CD4-positive, CD25-positive, alpha-beta regulatory T cell (primary cell): ENCODE measurements at regions not wholly inside any gene's neighbourhood (a gene's known extent, or its start where the extent isn't known, plus 50 kb on each side); places are given as distances from the start of the nearest gene placed in this dataset.

Experiments used
- ATAC-seq, 2 donors: fragments of 150-1000 bp; cut with Tn5 transposase; one replicate each; pipeline ENCODE4 v1.10.0; 2021; ENCODE audit warnings: low read depth in 2 of 2, moderate number of reproducible peaks in 2 of 2, moderate library complexity in 1 of 2
- DNase-seq, 3 donors: peaks; one replicate each; pipeline versions ENCODE4 v3.0.0 to v3.0.0-alpha.2; 2012 to 2022; ENCODE audit warnings: mixed read lengths in 1 of 3
- H3K27ac ChIP-seq: one replicate; pipeline ENCODE4 v1.7.0; 2013; ENCODE audit warnings: mild to moderate bottlenecking, low read length; ENCODE audit not compliant: insufficient read depth, poor library complexity, severe bottlenecking
- H3K27me3 ChIP-seq: one replicate; pipeline ENCODE4 v1.7.0; 2013; ENCODE audit warnings: low read length; ENCODE audit not compliant: control insufficient read depth, insufficient read depth
- H3K36me3 ChIP-seq: one replicate; pipeline ENCODE4 v1.7.0; 2013; ENCODE audit warnings: mild to moderate bottlenecking, low read length, moderate library complexity; ENCODE audit not compliant: control insufficient read depth, insufficient read depth
- H3K4me1 ChIP-seq: 2 replicates; pipeline ENCODE4 v1.7.0; 2013; ENCODE audit warnings: mild to moderate bottlenecking, low read length; ENCODE audit not compliant: insufficient read depth, control insufficient read depth, poor library complexity, severe bottlenecking
- H3K4me3 ChIP-seq: one replicate; pipeline ENCODE4 v1.7.0; 2013; ENCODE audit warnings: low read depth, mild to moderate bottlenecking, low read length, moderate library complexity
- H3K9me3 ChIP-seq, 2 experiments: 1 replicate in 1 of 2; 2 replicates in 1 of 2; pipeline ENCODE4 v1.7.0; 2013; ENCODE audit warnings: low read length in 2 of 2, mild to moderate bottlenecking in 1 of 2, moderate library complexity in 1 of 2; ENCODE audit not compliant: control insufficient read depth in 2 of 2
- H3K27ac Mint-ChIP-seq, 3 donors: one replicate each; pipeline ENCODE4 v1.8.0; 2020 to 2022; ENCODE audit warnings: mild to moderate bottlenecking in 3 of 3, mixed read lengths in 3 of 3, moderate library complexity in 2 of 3
- H3K27me3 Mint-ChIP-seq: one replicate; pipeline ENCODE4 v1.8.0; 2022; ENCODE audit warnings: mild to moderate bottlenecking, mixed read lengths
- H3K36me3 Mint-ChIP-seq: one replicate; pipeline ENCODE4 v1.8.0; 2020; ENCODE audit warnings: mixed read lengths
- H3K4me1 Mint-ChIP-seq, 4 donors: one replicate each; pipeline ENCODE4 v1.8.0; 2020 to 2022; ENCODE audit warnings: mixed read lengths in 4 of 4, mild to moderate bottlenecking in 1 of 4
- H3K4me3 Mint-ChIP-seq, 4 donors: one replicate each; pipeline ENCODE4 v1.8.0; 2020 to 2022; ENCODE audit warnings: mild to moderate bottlenecking in 4 of 4, mixed read lengths in 4 of 4, moderate library complexity in 3 of 4
- H3K9me3 Mint-ChIP-seq, 7 donors: one replicate each; pipeline ENCODE4 v1.8.0; 2020 to 2022; ENCODE audit warnings: mixed read lengths in 7 of 7, mild to moderate bottlenecking in 3 of 7, moderate library complexity in 2 of 7

DNA sequence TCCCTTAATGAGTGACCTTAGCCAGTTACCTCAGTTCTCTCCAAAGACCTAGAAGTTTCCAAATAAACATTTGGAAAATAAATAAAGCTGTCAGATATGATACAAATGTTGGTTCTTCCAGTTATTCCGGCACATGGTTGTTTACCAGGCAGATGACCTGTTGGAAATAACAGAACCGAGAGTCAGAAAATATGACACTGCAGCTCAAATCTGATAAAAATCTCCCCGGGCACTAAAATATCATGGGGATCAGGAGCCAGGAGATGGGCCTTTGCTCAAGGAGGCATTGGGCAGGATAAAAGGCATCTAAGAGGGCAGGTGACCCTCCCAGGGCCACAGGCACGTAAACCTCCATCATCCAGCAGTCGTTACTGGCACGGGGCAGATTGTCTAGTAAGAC is 164.0 kb upstream of the LYZL1 start:
- Mint-ChIP-seq H3K27me3 (no peaks in the 10 kb centered on the region), H3K4me3 (no peak overlapping the region), H3K9me3 (peaks cover 0 to 1% (median 0%) of the 10 kb centered on the region in 7 donors), H3K4me1 (no peaks in the 10 kb centered on the region), H3K36me3 (no peaks in the 10 kb centered on the region), H3K27ac (no peak overlapping the region)
- DNase-seq = no peak
- Histone ChIP-seq H3K4me3 (no peak overlapping the region), H3K27me3 (no peaks in the 10 kb centered on the region), H3K9me3 (no peaks in the 10 kb centered on the region), H3K36me3 (no peaks in the 10 kb centered on the region), H3K4me1 (no peaks in the 10 kb centered on the region), H3K27ac (no peak overlapping the region)
- no peak for ATAC-seq

DNA sequence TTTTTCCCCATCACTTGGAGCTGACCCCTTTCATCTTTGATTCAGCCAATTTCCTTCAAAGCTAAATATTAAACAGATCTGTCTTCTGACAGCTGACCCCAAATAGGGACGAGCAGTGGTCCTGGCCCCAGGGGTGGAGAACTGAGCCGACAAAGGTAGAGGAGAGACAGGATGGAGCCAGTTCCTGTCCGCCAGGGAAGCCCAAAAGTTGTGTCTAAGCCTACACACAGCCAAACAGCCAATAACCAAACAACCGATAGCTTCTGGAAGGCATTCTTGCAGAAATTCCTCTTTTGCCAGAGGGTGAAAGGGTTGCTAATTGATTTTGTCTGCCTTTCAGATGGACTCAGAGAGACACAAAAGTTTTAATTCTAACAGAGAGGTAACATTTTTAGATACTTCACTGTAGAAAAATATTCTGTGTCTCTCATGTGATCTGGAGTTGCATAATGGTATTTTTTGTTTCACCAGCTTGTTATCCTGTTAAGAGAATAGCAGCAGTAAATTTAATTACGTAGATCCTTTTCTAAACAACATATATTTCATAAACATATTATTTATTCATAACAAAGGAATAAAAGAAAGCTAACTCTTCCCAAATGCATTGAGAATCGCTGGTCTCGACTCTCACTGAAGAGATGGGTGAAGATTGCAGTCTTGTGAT is 161.7 kb upstream of the LYZL1 start:
- no peaks in the 10 kb centered on the region for H3K27me3 ChIP-seq
- H3K4me1 Mint-ChIP-seq = no peaks in the 10 kb centered on the region
- no peak overlapping the region for H3K27ac Mint-ChIP-seq
- H3K27me3 Mint-ChIP-seq = no peaks in the 10 kb centered on the region
- H3K4me3 ChIP-seq = no peak overlapping the region
- DNase-seq (no peak), ATAC-seq (no peak)
- no peak overlapping the region for H3K27ac ChIP-seq
- no peaks in the 10 kb centered on the region for H3K36me3 Mint-ChIP-seq
- H3K9me3 Mint-ChIP-seq = peaks cover 0 to 1% (median 0%) of the 10 kb centered on the region in 7 donors
- H3K4me3 Mint-ChIP-seq = no peak overlapping the region
- H3K4me1 ChIP-seq = no peaks in the 10 kb centered on the region
- no peaks in the 10 kb centered on the region for H3K36me3 ChIP-seq
- H3K9me3 ChIP-seq = no peaks in the 10 kb centered on the region

DNA sequence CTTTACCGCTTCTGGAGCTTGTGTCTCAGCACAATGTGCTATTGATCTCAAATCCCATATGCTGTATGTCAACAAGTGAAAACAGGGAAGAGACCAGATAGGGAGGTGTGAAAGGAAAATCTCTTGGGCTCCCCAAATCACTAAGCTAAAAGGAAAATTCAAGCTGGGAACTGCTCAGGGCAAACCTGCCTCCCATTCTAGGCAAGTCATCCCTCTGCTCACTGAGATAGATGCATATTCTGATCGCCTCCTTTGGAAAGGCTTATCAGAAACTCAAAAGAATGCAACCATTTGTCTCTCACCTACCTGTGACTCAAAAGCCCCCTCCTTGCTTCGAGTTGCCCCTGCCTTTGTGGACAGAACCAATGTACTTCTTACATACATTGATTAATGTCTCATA is 161.1 kb upstream of the LYZL1 start:
- no peak overlapping the region for H3K27ac Mint-ChIP-seq
- no peak overlapping the region for H3K4me3 Mint-ChIP-seq
- Histone ChIP-seq H3K36me3 (no peaks in the 10 kb centered on the region), H3K27me3 (no peaks in the 10 kb centered on the region), H3K4me1 (no peaks in the 10 kb centered on the region), H3K4me3 (no peak overlapping the region), H3K27ac (no peak overlapping the region), H3K9me3 (no peaks in the 10 kb centered on the region)
- no peaks in the 10 kb centered on the region for H3K27me3 Mint-ChIP-seq
- H3K36me3 Mint-ChIP-seq = no peaks in the 10 kb centered on the region
- DNase-seq (no peak), ATAC-seq (no peak)
- H3K9me3 Mint-ChIP-seq = peaks cover 0 to 1% (median 0%) of the 10 kb centered on the region in 7 donors
- no peaks in the 10 kb centered on the region for H3K4me1 Mint-ChIP-seq

DNA sequence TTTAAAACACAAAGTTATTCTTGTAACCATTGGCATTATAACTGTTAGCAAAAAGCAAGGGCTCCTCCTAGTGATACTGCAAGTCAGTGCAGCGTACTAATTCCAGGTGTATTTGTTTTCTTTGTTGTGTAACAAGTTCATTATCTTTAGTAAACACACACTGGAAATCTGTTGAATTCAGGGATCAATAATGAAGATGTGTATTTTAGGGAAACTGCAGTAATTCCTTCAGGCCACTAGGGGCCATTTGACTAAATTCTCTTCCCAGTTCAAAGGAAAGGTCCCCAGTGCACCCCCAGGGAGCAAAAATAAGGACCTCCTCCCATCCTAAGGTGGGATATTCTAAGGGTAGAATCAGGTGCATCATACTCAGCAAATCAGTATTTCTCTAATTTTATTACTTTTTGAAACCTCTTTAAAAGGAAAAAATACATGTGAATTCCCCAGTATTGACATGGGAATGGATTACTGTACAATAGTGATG is 158.6 kb upstream of the LYZL1 start:
- Histone ChIP-seq H3K9me3 (no peaks in the 10 kb centered on the region), H3K4me3 (no peak overlapping the region), H3K27me3 (no peaks in the 10 kb centered on the region), H3K27ac (no peak overlapping the region), H3K4me1 (no peaks in the 10 kb centered on the region), H3K36me3 (no peaks in the 10 kb centered on the region)
- ATAC-seq = no peak
- H3K36me3 Mint-ChIP-seq = no peaks in the 10 kb centered on the region
- H3K27me3 Mint-ChIP-seq = no peaks in the 10 kb centered on the region
- peak in 1 of 3 donors; percentile 2 for DNase-seq
- peak overlapping the region in 1 of 3 donors; percentile 5 for H3K27ac Mint-ChIP-seq
- peaks cover 0 to 1% (median 0%) of the 10 kb centered on the region in 7 donors for H3K9me3 Mint-ChIP-seq
- H3K4me3 Mint-ChIP-seq = no peak overlapping the region
- H3K4me1 Mint-ChIP-seq = no peaks in the 10 kb centered on the region

DNA sequence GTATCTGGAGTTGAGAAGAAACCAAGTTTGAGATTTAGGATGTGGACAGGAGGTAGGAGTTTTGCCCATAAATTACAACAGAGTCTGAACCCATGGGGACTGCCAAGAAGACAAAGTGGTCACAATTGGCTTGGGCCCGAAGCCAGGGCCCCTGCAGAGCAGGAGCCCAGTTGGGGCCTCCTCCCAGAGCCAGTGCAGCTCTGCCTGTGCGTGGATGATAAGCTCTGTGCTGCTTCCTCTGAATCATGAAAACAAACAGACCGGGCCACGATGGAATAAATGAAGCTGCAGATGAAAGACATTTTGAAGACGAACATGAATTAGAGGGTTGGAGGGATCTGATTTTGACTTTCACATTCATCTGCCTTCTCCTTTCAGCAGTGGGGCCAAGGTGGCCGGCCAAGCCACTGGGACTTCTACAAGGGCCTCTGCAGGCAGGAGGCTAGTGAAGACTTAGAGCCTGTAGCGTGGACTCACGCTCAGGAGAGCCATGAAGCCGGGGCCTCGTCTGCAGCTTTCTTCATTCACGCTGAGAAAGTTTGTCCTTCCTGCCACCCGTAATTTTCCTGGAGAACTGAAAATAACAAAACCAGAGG is 156.8 kb upstream of the LYZL1 start:
- Histone ChIP-seq H3K36me3 (no peaks in the 10 kb centered on the region), H3K4me1 (no peaks in the 10 kb centered on the region), H3K27me3 (no peaks in the 10 kb centered on the region), H3K27ac (no peak overlapping the region), H3K4me3 (no peak overlapping the region), H3K9me3 (no peaks in the 10 kb centered on the region)
- Mint-ChIP-seq H3K36me3 (no peaks in the 10 kb centered on the region), H3K27me3 (peaks cover 3% of the 10 kb centered on the region), H3K4me1 (no peaks in the 10 kb centered on the region), H3K27ac (peak overlapping the region in 1 of 3 donors; percentile 21), H3K9me3 (peaks cover 0 to 1% (median 0%) of the 10 kb centered on the region in 7 donors), H3K4me3 (no peak overlapping the region)
- no peak for DNase-seq
- no peak for ATAC-seq

DNA sequence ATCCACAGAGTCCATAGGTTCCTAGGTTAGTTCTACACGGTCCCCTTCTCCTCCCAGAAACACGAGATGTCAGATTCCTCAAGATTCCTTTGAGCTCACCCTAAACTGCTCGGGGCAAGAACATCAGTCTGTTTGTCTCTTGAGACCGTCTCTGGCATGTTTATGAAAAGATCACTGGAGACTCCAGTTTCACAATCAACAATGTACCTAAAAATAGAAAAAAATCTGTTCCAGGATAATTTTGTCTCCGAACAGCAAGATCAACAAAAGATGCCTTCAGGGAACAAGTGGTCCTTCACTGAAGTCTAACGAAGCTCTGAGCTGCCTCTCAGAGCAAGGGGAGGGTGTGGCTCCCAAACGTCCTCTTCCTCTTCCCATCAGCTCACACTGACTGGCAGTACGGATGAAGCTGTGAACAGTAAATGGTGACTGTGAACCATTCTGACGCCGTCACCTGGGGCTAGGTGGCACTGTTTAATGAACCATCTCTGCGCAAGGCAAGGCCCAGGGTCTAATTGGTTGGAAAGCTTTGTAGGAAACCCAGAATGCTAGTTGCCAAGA is 156.2 kb upstream of the LYZL1 start:
- no peak for DNase-seq
- no peak for ATAC-seq
- Histone ChIP-seq H3K4me3 (no peak overlapping the region), H3K9me3 (no peaks in the 10 kb centered on the region), H3K36me3 (no peaks in the 10 kb centered on the region), H3K27me3 (no peaks in the 10 kb centered on the region), H3K4me1 (no peaks in the 10 kb centered on the region), H3K27ac (no peak overlapping the region)
- H3K4me3 Mint-ChIP-seq = no peak overlapping the region
- H3K27me3 Mint-ChIP-seq = peaks cover 4% of the 10 kb centered on the region
- no peaks in the 10 kb centered on the region for H3K36me3 Mint-ChIP-seq
- H3K4me1 Mint-ChIP-seq = no peaks in the 10 kb centered on the region
- peaks cover 0 to 1% (median 0%) of the 10 kb centered on the region in 7 donors for H3K9me3 Mint-ChIP-seq
- H3K27ac Mint-ChIP-seq = no peak overlapping the region

DNA sequence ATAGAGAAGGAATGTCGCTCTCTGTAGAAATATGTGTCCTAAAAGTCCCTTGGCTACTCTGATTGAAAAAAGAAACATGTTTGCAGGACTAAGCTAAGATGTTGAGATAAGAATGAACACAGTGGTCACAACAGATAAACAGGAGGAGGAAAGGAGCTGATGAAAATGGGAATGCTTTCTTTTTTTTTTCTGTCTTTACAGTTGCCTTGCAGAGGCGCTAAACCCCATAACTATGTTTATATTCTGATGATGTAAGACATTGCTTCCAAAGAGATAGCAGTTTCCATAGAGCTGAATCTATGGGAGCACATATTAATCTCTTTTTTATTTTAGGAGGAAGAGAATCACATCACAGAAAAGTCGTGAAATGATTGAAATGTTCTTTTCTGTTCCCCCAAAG is 153.5 kb upstream of the LYZL1 start:
- Mint-ChIP-seq H3K27ac (no peak overlapping the region), H3K36me3 (no peaks in the 10 kb centered on the region), H3K9me3 (no peaks in the 10 kb centered on the region), H3K4me1 (no peaks in the 10 kb centered on the region), H3K27me3 (peaks cover 4% of the 10 kb centered on the region), H3K4me3 (no peak overlapping the region)
- Histone ChIP-seq H3K27me3 (no peaks in the 10 kb centered on the region), H3K4me3 (no peak overlapping the region), H3K27ac (no peak overlapping the region), H3K9me3 (no peaks in the 10 kb centered on the region), H3K4me1 (no peaks in the 10 kb centered on the region), H3K36me3 (no peaks in the 10 kb centered on the region)
- DNase-seq (no peak), ATAC-seq (no peak)

DNA sequence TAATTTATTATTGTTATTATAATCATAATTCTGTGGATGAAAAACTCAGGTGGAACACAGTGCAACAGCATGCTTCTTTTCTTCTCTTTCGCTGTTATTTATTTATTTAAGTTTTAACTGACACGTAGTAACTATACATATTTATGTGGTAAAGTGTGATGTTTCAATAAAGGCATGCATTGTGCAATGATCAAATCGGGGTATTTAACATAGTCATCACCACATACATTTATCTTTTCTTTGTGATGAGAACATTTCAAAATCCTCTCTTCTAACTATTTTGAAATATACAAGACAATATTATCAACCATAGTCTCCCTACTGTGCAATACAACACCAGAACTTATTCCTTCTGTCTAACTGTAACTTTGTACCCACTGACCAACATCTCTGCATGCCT is 152.5 kb upstream of the LYZL1 start:
- no peaks in the 10 kb centered on the region for H3K4me1 ChIP-seq
- H3K36me3 ChIP-seq = no peaks in the 10 kb centered on the region
- H3K9me3 ChIP-seq = no peaks in the 10 kb centered on the region
- H3K27ac ChIP-seq = no peak overlapping the region
- Mint-ChIP-seq H3K4me1 (no peaks in the 10 kb centered on the region), H3K27ac (no peak overlapping the region), H3K36me3 (no peaks in the 10 kb centered on the region), H3K4me3 (no peak overlapping the region), H3K27me3 (peaks cover 4% of the 10 kb centered on the region), H3K9me3 (no peaks in the 10 kb centered on the region)
- ATAC-seq = no peak
- H3K4me3 ChIP-seq = no peak overlapping the region
- H3K27me3 ChIP-seq = no peaks in the 10 kb centered on the region
- no peak for DNase-seq
